ENCODE measurements at regions not wholly inside any gene's neighbourhood (a gene's known extent, or its start where the extent isn't known, plus 50 kb on each side); places are given as distances from the start of the nearest gene placed in this dataset.
A peak's percentile ranks its signal among the peaks of the same experiment; 100 is the strongest.

DNA sequence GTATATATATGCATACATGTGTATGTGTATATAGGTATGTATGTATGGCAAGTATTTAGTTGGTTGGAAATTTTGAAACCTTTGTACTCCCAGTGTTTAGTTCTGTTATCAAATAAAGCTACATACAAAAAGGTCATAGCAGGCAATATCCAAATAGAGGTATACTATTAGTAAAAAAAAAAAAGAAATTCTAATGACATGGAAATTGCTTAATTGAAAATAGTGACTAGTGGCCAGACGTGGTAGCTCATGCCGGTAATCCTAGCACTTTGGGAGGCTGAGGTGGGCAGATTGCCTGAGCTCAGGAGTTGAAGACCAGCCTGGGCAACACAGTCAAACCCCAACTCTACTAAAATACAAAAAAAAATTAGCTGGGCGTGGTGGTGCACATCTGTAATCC is 351.6 kb upstream of the NR5A2 start:
- no peak overlapping the region for H3K4me3 ChIP-seq (replicated peaks; ENCODE audit: low read depth, low read length)
- TF ChIP-seq CTCF (IDR thresholded peaks at IDR 0.05; ENCODE audit: low read length, missing control alignments), result no peak
- no peak for DNase-seq (ENCODE audit: low read depth)

DNA sequence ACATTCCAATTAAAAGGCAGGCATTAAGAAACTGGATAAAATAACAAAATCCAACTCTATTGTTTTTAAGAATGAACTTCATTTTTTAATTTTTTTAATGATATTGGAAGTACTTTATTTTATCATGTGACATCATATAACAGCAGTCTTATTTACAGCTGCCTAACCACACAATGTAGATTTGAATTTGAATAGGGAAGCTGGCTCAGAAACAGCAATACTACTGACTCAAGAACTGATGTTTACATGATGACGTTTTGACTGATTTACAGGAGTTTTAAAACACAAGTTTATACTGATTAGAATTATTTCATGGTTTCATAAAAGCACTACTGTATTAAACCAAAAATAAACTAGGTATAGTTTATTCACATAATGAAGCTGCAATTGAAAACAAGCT is 348.7 kb upstream of the NR5A2 start:
- no peak for TF ChIP-seq CTCF (IDR thresholded peaks at IDR 0.05; ENCODE audit: low read length, missing control alignments)
- DNase-seq (ENCODE audit: low read depth), result no peak
- H3K4me3 ChIP-seq (replicated peaks; ENCODE audit: low read depth, low read length), result no peak overlapping the region

DNA sequence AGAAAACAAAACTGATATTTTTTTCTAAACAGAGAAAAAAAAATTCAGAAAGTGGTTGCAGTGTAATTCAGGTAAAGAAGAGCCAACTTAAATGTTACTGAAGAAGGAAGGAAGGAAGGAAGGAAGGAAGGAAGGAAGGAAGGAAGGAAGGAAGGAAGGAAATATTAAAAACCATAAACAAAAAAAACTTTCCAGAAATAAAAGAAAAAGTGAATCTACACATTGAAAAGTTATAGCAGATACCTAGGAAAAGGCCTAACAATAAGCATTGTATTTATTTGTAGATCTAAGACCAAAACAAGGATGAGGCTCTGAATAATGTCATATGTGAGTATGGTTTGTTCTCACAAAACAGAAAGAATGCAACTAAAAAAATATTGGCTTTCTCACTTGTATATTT is 345.4 kb upstream of the NR5A2 start:
- no peak for DNase-seq (ENCODE audit: low read depth)
- TF ChIP-seq CTCF (IDR thresholded peaks at IDR 0.05; ENCODE audit: low read length, missing control alignments), result no peak
- no peak overlapping the region for H3K4me3 ChIP-seq (replicated peaks; ENCODE audit: low read depth, low read length)

DNA sequence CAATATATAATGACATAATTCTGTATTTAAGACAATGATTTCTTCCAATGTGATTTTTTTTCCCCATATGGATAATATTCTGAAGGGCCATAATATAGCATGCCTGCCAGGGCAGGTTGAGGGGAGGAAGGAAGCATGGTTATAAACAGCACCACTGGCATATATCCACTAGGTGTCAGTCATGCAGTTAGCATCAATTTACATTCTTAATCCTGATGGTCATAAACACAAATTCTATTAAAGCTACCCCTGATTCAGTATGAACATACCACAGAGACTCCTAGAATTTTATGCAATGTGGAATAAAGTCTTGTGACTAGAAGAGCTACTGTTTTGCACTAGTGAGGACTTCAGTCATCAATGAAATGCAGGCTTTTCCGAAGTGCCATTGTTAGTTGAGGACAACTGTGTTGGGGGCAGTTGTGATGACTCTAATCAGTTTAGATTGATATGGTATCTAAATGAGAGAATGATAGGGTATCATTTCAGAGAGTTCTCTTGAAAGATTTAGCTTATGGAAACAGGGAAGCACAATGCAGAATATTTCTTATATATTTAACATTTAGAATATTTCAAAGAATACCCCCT is 342.7 kb upstream of the NR5A2 start:
- peak; percentile 82 for TF ChIP-seq CTCF (IDR thresholded peaks at IDR 0.05; ENCODE audit: low read length, missing control alignments)
- no peak overlapping the region for H3K4me3 ChIP-seq (replicated peaks; ENCODE audit: low read depth, low read length)
- peak; percentile 89 for DNase-seq (ENCODE audit: low read depth)

DNA sequence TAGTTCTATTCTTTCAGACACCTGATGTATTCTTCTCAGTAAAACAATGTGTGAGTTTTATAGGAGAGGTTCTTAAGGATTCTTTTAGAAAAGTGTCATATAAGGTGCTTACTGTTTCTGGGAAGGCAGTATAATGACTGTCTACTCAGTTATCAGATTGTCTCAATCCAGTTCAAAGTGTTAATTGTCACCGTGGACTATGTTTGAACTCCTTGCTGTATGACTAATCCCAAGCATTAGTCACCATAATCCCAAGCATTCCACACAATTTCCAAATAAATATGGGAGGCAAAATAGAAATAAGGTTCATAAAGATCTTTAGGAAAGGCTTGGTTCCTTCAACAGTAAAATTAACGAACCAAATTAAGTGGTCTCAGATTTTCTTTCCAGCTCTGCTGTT is 342.1 kb upstream of the NR5A2 start:
- DNase-seq (ENCODE audit: low read depth), result peak; percentile 60
- H3K4me3 ChIP-seq (replicated peaks; ENCODE audit: low read depth, low read length), result no peak overlapping the region
- TF ChIP-seq CTCF (IDR thresholded peaks at IDR 0.05; ENCODE audit: low read length, missing control alignments), result no peak

- DNase-seq (ENCODE audit: low read depth), result peak; percentile 12
- no peak overlapping the region for H3K4me3 ChIP-seq (replicated peaks; ENCODE audit: low read depth, low read length)
- no peak for TF ChIP-seq CTCF (IDR thresholded peaks at IDR 0.05; ENCODE audit: low read length, missing control alignments)
These were observed 340.2 kb upstream of the NR5A2 start for GRCh38 chr1:199687321-199687720.

- DNase-seq (ENCODE audit: low read depth), result peak; percentile 15
- no peak overlapping the region for H3K4me3 ChIP-seq (replicated peaks; ENCODE audit: low read depth, low read length)
- no peak for TF ChIP-seq CTCF (IDR thresholded peaks at IDR 0.05; ENCODE audit: low read length, missing control alignments)
These were observed 339.3 kb upstream of the NR5A2 start for GRCh38 chr1:199688133-199688676.
